ENCODE measurements at regions not wholly inside any gene's neighbourhood (a gene's known extent, or its start where the extent isn't known, plus 50 kb on each side); places are given as distances from the start of the nearest gene placed in this dataset.

- TF ChIP-seq POLR2AphosphoS5 (IDR thresholded peaks at IDR 0.05; ENCODE audit: low read depth) (no peak), CTCF (IDR thresholded peaks at IDR 0.05; ENCODE audit: insufficient read depth, low read length) (no peak), SPI1 (IDR thresholded peaks at IDR 0.05; ENCODE audit: borderline replicate concordance, low read depth) (no peak)
- TF ChIP-seq, protein P1, sequence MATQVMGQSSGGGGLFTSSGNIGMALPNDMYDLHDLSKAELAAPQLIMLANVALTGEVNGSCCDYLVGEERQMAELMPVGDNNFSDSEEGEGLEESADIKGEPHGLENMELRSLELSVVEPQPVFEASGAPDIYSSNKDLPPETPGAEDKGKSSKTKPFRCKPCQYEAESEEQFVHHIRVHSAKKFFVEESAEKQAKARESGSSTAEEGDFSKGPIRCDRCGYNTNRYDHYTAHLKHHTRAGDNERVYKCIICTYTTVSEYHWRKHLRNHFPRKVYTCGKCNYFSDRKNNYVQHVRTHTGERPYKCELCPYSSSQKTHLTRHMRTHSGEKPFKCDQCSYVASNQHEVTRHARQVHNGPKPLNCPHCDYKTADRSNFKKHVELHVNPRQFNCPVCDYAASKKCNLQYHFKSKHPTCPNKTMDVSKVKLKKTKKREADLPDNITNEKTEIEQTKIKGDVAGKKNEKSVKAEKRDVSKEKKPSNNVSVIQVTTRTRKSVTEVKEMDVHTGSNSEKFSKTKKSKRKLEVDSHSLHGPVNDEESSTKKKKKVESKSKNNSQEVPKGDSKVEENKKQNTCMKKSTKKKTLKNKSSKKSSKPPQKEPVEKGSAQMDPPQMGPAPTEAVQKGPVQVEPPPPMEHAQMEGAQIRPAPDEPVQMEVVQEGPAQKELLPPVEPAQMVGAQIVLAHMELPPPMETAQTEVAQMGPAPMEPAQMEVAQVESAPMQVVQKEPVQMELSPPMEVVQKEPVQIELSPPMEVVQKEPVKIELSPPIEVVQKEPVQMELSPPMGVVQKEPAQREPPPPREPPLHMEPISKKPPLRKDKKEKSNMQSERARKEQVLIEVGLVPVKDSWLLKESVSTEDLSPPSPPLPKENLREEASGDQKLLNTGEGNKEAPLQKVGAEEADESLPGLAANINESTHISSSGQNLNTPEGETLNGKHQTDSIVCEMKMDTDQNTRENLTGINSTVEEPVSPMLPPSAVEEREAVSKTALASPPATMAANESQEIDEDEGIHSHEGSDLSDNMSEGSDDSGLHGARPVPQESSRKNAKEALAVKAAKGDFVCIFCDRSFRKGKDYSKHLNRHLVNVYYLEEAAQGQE (IDR thresholded peaks at IDR 0.05; ENCODE audit: insufficient replicate concordance, low read depth): no peak
Observed at GRCh38 chr15:70382762-70383458, 285.2 kb upstream of the TLE3 start.
